GM18868 (cell line): ENCODE measurements at regions not wholly inside any gene's neighbourhood (a gene's known extent, or its start where the extent isn't known, plus 50 kb on each side); places are given as distances from the start of the nearest gene placed in this dataset.
"Not testable (repeated sequence)": the region's sequence is repeated elsewhere in the genome, so short reads cannot be mapped to it uniquely, and the experiment has no call there.

Experiments used
- ATAC-seq: cut with Tn5 transposase; IDR thresholded peaks from one replicate; pipeline ENCODE4 v1.9.1; 2021; ENCODE audit warnings: mild to moderate bottlenecking, moderate library complexity; ENCODE audit not compliant: unreplicated experiment

DNA sequence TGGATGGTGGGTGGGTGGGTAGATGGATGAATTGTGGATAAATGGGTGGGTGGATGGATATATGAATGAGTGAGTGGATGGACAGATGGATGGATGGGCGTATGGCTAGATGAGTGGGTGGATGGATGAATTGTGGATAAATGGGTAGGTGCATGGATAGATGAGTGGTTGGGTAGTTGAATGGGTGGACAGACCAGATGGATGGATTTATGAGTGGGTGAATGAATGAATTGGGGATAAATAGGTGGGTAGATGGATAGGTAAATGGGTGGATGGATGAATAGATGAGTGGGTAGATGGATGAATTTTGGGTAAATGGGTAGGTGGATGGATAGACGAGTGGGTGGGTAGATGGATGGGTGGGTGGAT, 108.7 kb downstream of the NPIPB11 start:
- not testable (repeated sequence) for ATAC-seq

DNA sequence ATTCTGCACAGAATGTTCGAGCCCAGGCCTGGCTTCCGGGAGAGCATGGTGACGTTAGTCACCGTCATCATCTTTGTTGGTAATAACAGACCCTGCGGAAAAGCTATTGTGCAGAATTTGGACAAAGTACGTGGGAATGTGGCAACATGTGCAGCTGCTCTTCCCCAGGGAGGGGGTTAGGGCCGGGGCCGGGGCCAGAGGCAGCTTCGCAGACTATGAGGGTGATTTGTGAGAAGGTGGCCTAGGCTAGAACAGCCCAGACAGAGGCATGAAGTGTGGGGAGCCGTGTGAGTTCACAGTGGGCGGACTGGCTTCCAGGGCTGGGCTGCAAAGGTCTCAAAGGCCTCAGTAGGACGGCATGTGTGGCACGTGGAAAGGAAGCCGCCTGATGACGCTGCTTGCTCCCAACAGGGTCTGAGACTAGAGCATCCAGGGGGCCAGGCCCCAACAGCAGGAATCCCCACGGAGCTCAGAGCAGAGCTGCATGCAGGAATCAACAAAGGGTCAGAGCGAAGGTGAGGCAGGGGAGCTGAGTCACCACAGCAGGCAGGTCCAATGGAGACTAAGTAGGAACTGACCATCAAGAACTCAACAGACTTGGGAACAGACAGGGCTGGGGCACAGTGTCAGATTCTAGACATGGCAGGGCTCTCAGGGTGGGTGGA, 109.2 kb downstream of the NPIPB11 start:
- ATAC-seq = not testable (repeated sequence)

DNA sequence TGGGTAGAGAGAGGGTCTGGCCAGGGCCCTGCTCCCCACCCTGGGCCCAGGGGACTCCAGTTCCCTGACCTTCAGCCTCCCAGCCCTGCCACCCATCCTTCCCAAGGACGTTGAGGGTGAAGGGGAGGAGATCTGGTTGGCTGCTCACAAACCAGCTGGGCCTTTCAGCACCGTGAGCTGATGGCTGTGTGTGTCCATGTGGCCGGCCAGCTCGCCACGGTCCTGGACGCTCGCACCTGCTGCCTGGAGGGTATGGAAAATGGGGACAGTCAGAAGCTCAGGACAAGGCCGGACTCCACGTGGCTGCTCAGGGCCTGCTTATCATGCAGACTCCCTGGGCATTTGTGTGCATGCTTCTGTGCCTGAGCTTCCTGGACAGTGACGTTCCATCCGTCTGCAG, 110.3 kb downstream of the NPIPB11 start:
- ATAC-seq = not testable (repeated sequence)

DNA sequence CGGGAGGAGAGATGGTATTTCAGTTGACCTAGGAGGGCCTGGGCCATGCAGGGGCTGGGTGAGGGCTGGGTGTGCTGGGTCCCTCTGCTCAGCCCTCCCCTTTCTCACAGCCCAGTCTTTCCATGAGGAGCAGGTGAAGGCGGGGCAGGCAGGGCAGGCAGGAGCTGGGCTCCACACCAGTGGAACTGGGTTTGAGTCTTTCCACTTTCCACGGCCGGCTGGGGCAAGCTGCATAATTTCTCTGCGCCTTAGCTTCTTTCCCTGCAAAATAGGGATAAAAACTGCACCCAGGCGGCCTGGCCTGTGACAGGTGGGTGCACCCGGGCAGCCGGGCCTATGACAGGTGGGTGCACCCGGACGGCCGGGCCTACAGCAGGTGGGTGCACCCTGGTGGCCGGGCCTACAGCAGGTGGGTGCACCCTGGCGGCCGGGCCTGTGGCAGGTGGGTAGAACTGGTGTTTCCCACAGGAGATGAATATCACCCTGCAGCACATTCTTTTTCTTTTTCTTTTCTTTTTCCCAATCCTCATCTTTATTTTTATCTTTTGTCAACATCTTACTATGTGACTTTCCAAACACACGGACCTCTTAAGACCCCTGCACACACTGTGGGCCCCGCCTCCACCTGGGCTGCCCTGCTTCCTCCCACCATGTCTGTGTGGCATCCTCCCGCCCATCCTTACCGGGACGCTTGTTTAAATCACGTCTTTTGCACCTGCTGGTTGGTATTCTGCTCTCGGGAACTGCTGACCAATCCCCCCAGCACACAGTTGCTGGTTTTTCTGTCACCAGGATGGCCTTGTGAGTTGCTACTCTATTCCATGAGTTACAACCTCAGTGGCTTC, 111.3 kb downstream of the NPIPB11 start:
- ATAC-seq = not testable (repeated sequence)

DNA sequence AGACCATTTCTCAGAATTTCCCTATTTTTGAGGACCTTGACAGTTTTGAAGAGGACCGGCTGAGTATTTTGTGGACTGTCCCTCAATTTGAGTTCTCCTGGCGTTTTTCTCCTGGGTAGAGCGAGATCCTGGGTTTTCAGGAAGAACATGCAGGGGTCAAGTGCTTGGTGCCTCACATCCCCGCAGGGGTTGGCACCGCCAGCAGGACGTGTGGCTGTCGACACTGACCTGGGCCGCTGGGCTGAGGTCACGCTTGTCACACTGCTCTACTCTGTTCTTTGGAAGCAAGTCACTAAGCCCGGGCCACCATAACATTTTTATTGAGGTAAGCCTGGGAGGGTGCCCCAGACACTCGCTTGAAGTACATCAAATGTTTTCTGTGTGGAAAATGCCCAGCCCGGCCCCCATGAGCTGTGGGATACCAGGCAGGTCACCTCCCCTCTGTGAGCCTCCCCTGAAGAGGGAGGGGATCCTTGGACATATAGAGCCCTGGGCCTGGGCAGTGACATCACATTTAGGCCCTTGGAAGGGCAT, 112.0 kb downstream of the NPIPB11 start:
- ATAC-seq = not testable (repeated sequence)

DNA sequence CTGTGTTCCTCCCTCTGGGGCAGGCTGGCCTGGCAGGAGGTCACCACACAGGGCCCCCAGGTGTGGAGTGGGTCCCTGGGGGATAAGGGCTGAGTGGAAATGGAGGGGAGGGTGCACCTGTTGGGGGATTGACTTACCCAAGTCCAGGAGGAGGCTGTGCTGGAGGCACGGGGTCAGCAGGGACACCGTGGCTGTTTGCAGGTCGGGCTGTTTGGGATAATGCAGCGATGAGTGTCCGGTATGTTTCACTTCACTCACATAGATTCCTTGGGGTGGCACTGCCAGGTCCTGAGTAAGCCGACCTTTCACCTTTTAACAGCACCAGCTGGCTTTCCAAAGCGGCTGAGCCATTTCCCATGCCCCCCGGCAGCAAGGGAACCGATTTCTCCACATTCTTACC, 113.0 kb downstream of the NPIPB11 start:
- not testable (repeated sequence) for ATAC-seq

DNA sequence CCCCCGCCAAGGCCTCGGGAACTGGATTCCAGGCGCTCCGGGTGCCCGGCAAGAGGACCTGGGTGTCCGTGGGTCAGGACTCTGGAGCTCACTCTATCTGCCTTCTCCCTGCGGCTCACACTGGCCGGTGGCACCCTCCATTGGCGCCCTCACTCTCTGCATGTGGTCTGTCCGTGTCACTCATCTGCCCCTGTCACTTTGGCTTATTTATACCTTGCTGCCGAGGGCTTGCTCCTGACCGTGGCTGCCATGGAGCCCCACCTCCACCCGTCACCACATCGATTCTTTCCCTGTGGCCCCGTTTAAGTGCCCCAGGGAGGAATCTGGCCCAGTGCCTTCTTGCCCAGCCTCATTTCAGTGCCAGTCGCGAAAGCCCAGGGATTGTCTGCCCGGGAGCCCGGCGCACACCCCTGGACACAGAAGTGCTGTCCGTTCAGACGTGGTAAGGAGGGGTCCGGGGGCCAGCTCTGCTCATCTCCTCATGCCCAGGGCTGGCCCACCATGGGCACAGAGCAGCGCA, 113.5 kb downstream of the NPIPB11 start:
- not testable (repeated sequence) for ATAC-seq

DNA sequence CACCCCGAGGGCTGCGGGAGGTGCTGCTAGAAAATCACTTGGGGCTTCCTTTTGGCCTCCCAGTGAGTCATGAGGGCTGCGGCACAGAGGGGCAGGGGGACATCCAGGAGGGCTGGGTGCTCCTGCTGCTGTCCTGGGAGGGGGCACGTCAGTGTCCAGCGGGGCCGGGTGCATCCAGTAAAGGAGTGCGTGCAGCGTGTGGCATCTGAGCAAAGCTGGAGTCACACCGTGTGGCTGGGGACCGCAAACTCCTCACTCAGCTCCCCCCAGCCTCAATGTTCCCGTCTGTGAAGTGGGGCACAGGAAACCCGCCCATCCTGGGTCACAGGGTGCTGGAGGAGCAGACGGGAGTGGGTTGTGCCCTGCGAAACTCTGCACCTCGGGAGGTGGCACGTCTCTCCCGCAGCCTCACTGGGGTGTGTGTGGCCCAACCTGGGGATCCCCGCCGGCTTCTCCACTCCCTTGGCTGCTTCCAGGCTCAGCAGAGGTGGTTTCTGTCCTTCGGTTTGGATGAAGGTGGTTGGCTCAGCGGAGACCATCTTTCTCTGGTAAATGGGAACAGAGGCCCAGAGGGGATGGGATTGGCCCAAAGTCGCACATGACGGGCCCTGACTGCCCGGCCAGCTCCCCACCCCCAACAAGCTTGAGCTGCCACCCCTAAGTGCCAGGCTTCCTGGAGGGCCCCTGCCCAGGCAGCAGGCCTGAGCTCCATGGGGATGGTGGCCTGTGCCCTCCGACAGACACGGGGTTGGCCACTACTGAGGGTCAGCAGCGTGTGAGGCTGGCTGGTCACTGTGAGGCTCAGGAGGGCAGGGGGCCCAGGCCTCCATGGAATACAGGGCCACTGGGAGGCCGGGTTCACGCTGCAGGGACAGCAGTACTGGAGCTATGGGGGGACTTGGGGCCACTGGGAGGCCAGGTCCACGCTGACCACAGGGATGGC, 114.9 kb downstream of the NPIPB11 start:
- peak; percentile 21 for ATAC-seq

DNA sequence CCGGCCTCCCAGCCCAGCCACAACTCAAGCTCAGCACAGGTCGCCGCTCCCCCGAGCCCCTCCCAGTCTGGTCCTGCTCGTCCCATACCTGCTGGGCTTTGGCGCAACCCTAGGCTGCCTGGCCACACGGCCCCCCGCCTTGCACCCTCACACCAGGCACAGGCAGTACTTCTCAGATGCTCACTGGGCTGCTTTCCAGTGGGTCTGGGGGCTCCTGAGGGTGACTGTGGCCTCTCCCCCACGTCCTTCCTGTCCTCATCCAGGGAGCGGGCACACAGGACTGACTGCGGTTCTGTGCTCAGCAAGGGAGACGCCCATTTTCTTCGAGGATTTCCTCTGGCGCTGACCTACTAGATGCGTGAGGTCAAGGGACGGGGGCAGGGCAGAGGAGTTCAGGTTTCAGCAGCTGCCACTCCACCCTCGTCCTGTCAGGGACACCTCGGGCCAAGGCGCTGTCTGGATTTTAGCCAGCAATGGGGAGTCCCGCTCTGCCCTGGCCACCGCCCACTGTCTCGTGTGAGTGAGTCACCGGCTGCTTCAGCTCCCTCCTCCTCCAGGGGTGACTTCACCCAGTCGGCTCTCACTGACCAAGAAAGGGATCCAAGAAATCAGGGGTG, 115.8 kb downstream of the NPIPB11 start:
- peak; percentile 75 for ATAC-seq

DNA sequence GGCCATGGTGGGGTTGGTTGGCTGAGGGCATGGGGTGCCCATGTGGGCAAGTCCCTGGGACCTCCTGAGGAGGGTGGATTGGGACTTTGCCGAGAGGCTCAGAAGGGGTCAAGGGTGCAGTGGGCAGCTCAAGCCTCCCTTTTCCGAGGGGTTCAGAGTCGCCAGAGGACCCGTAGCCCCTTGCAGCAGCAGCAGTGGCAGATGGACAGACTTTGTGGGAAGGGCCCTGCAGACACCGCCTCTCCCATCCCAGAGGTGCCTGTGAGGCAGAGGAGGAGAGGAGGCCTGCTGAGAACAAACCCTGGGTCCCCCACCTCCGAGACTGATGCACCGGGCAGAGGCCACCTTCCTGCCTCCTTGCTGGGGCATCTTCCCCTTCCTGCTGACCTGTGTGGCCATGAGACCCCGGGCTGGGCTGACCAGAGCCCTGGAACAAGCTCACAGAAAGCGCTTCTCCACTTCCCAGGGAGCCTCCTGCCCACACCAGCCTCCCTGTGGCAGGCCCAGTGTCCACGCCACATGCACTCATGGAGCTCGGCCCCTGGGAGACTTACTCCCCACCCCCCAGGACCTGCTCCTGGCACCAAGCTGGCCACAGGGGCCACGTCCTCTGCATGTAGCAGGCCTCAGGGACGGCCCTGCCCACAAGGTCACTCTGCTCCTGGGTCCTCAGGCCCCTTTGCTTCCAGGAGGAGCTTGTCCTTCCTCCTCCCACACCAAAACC, 116.8 kb downstream of the NPIPB11 start:
- not testable (repeated sequence) for ATAC-seq

DNA sequence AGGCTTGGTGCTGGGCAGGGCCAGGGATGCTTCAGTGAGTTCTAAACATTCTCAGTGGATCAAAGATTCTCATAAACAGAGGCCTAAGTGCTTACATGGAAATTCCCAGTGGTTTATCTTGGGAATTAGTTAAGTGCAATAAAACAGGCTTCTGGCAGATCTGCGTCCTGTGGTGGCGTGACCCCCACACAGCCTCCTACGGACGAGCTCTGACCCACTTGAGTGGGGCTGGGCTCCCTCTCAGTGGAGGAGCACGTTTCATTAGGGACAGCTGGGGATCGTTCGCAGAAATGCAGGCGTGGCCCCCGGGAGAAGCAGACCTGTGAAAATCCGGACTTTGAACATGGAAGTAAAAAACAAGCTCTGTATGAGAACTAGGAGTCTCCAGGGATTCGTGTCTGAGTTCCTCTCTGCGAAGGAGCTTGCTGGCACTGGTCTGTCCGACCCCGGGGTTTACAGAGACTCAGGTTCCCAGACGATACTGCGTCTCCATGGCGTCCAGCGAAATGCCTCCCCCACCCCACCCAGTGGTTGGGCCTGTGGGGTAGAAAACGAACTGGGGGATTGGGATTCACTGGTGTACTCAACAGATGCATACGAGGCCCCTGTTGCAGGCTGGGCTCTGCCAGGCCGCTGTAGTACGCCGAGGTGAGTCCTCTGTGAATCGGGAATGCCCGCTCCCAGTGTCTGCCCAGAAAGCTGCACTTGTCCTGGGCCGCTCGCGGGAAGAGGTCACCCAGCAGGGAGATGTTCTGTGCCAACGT, 117.6 kb downstream of the NPIPB11 start:
- ATAC-seq = not testable (repeated sequence)

DNA sequence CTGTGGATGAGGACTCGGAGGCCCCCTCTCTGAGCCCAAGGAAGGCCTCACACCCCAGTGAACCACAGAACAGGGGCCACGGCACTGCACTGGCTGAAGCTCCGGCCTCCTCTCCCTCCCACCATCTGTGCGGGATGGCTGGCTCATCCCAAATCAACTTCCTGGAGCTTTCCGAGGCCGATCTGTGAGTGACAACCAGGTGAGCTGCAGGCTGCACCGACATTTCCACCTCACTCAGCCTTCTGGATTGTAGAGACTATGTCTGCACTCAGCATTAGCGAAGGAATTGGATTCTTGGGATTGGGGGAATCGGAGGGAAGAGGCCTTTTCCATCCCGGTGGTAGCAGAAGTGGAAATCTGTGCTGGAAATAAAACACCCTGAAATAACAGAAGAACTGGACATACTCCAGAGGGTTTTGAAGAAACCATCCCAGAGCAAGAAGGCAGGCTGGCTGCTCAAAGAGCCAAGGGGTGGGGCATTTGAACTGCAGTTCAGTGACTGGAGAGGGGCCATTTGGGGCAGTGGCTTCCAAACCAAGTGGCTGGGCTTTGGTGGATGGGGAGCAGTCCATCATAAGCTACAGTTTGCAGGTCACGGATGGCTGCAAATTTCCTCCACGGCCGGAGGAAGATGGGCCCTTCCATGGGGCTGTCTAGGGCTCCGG, 118.5 kb downstream of the NPIPB11 start:
- not testable (repeated sequence) for ATAC-seq

DNA sequence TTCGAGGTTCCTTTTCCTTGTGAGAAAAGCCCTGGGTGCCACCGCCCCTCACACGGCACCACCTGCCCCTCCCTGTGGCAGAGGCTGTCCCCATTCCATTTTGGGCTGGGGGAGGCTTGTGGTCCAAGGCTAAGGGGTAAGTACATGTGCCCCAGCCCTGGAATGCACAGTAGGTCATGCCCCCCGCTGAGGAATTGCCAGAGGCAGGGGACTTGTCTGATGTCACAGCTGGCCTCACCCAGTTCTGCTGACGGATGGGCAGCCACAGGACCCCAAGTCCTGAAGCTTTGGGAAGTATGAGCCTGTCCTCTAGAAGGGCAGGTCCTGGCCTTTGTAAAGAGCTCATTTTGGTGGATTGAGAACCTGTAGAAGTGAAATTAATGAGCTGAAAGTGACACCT, 119.3 kb downstream of the NPIPB11 start:
- not testable (repeated sequence) for ATAC-seq

DNA sequence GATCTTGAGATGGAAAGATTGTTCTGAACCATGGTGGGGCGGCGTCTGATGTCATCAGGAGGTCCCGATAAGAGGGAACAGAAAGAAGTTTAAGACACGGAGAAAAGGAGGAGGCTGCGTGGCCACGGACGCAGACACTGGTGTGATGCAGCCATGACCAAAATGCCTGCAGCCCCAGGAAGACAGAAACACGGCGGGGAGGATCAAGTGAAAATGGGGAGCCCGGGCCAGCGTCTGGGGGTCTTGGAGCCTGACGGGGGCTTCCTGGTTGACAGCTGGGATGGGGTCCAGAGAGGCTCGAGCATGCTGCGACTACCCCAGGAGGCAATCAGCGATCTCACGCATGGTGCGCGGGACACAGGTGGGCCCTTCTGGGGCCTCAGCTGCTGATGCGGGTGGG, 119.7 kb downstream of the NPIPB11 start:
- ATAC-seq = not testable (repeated sequence)

DNA sequence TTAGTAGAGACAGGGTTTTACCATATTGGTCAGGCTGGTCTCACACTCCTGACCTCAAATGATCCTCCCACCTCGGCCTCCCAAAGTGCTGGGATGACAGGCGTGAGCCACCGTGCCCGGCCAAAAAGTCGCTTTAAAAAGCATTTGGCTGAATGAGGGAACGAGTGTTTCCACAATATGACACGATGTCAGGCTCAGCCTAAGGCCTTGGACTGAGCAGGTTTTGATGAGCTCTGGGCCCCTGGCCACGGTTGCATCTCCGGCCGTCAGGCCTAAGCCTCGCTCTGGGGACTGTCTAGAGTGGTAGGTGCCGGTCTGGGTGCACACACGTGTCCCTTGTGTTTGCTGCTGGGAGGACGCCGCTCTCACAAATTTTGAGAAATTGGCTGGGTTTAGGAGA, 120.3 kb downstream of the NPIPB11 start:
- ATAC-seq = not testable (repeated sequence)

DNA sequence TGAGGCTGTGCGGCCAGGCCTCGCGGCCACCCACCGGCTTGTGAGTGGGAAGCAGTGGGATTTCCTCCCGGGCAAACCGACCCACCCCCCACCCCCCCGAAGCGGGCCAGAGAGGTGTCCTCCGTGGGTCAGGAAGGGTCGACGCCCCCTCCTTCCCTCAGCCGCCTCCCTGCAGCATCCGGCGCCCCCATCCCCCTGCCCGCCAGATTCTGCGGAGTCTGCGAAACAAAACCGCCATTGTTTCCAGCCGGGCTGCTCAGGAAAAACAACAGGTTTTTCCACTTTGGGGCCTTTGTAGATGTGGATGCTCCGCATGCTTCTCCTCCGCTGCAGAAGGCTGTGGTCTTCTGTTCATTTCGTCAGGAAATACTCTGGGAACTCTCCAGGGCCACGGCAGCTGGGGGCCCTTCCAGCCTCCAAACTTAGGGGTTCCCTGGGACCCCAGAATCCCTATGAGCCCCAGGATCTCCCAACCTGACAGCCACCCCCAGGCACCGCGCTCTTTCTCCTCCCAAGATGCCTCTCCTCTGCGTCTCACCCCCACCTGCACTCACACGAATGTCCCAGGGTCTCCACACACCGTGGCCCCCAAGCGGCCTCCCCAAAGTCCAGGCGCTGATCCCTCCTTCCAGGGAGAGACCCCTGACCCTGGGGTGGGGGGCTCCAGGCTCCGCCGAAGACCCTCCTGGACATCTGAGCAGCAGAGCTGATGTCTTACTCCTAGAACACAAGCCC, 121.2 kb downstream of the NPIPB11 start:
- not testable (repeated sequence) for ATAC-seq

DNA sequence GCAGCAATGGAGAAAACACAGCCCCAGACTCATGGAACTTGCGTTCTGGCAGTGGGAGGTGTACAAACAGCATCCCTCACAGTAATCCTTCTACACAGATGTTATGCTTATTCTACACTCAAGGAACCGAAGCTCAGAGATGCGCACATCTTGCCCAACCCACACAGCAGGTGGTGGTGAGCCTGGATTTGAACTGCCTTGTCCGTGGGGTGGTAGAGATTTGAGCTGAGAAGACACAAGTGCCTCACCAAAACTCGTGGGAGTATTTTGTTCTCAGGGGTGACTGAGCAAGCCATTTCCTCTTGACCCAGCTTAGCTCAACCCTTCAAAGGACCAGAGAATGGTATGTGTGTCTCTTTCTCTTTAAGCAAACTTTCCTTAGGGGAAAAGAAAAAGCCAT, 121.8 kb downstream of the NPIPB11 start:
- ATAC-seq = not testable (repeated sequence)

DNA sequence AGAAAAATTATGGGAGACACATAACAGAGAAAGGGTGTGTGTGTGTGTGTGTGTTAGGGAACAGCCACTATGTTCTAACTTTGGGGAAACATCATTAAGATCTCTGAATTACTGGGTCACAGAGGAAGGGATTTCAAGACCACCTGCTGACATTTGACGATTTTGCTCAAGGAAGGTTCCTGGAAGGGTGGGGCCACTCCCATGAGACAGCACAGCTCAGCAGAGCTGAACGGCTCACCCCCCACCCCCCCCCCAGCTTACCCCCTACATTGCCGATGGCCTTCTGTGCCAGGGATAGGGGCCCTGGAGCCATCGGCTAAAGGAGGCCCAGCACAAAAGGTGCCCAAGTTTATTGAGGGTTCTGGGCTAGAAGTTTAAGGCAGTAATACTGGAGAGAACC, 122.4 kb downstream of the NPIPB11 start:
- not testable (repeated sequence) for ATAC-seq
